Superior temporal gyrus (tissue), 1 donor: ENCODE measurements at regions not wholly inside any gene's neighbourhood (a gene's known extent, or its start where the extent isn't known, plus 50 kb on each side); places are given as distances from the start of the nearest gene placed in this dataset.
"Not testable (repeated sequence)": the region's sequence is repeated elsewhere in the genome, so short reads cannot be mapped to it uniquely, and the experiment has no call there.

Experiments used
- DNase-seq: peaks from one replicate; pipeline ENCODE4 v3.0.0-alpha.2; 2016; ENCODE audit errors: extremely low spot score

DNA sequence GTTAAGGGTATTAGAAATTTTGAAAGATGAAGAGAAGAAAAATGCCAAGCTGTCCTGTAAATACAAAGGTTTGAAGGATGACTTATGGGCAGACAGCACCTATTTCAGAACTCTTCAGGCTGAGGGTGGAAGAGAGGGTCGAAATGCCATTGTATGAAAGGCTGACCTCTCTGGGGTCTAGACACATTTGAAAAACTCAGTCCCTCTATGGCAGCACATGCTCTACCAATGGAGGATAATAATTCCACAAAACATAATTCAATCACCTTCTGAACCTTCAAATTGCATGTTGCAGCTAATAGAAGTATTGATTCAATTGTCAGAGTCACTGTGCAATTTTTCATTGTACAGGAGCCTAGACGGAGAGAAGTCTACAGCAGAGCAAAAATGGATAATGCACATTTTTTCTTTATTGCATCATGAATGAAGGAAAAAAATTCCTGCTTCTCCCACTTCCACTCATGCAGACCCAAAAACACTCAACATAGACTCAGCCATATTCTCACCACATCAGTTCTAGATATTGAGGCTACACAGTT, 569.1 kb downstream of the TBL1XR1 start:
- DNase-seq, result no peak

GRCh38 chr3:176623468-176624150, 573.7 kb downstream of the TBL1XR1 start:
- no peak for DNase-seq

GRCh38 chr3:176619833-176620232, 577.4 kb downstream of the TBL1XR1 start:
- DNase-seq, result no peak

GRCh38 chr3:176615826-176616225, 581.5 kb downstream of the TBL1XR1 start:
- DNase-seq, result no peak

GRCh38 chr3:176611703-176612102, 585.6 kb downstream of the TBL1XR1 start:
- DNase-seq, result no peak

- DNase-seq, result no peak
Measured at GRCh38 chr3:176609361-176609760, 587.9 kb downstream of the TBL1XR1 start.

GRCh38 chr3:176605553-176605952, 591.7 kb downstream of the TBL1XR1 start:
- not testable (repeated sequence) for DNase-seq

DNA sequence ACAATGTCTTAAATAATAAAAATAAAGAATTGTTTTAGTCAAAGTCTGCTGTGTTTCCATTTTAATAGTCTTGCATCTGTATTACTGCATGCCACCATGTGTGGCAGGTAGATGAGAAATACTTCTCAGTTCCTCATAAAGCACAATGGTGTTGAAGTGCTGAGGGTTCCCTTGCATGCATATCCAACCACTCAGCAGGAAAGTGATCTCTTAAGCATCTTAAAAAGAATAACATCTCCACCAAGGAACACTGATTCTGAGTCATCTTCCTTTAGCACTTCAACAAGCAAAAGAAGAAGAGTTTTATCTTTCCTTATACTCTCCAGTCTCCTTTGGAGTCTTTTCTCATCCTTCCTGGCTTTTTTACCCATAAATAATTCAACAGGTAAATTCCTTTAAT, 602.0 kb downstream of the TBL1XR1 start:
- no peak for DNase-seq

DNA sequence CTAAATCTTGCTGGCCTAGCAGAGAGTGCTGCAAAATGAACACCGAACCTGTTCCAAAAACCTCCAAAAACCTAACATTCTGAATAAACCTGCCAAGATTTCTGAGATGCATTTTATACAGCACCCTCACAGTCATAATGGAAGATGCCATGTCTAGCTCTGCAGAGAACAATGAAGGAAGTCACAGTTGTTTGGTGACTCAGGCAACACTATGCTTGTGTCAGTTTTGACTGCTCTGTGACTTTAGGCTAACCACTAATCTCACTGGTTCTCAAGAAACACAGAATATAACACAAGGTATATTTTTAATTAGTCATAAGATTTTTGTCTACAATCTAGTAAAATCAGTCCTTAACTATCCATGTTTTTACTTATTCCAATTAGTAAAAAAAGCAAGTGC, 606.6 kb downstream of the TBL1XR1 start:
- DNase-seq, result no peak

- no peak for DNase-seq
Measured at GRCh38 chr3:176587089-176587488, 610.2 kb downstream of the TBL1XR1 start.

DNA sequence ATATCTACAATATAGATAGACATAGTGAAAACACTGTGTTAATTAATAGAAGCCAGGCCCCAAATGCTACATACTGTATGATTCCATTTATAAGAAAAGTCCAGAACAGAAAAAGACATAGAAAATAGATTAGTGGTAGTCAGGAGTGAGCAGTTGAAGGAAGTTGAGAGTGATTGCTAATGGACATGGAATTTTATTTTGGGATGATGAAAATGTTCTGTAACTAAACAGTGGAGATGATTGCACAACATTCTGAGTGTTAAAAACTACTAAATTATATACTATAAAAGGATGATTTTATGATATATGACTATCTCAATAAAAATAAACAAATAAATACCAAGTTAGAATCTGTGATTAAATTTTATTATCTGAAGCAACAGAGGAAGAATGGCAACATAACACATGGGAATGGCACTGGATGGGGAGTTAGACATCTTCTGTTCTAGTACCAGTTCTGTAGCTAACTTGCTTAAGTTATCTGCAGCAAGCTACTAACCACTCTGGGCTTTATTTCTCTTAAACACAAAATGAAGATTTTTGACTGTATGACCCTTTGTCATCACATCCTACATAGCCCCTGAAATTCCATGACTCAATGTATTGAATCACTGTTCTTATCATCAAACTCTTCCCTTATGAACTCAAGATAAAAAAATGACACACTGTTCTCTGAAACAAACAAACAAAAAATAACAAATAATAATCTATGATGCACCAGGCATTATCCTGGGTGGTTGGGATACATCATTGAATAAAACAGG, 612.7 kb downstream of the TBL1XR1 start:
- DNase-seq, result no peak

DNA sequence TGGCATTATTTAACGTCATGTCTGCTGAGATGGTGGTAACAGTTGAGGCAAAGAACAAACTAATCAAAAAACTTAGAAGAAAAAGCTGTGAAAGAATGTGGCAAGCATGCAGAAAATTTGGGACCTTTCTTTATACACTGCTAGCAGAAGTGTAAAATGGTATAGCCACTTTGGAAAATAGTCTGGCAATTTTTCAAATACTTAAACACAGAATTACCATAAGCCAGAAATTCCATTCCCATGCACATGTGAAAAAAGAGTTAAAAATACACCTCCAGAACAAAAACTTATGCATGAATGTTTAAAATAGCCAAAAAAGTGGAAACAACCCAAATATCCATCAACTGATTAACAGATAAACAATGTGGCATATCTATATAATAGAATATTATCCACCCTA, 613.3 kb downstream of the TBL1XR1 start:
- DNase-seq, result no peak

DNA sequence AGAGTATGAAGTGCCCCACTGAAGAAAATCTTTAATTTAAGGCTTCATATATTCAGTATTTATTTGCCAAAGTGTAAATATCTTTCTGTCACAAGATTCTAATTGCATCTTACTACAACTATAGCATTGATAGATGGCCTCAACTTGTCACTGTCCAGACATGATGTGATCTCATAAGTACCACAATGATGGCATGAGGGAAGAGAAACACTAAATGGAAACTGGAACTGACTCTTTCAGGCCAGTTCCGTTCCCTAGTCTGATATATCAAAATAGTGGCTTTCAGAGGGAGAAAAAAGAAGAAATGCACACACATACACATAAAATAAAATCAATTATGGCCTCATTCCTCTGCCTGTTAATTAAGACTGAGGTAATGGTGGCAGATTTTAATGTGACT, 615.7 kb downstream of the TBL1XR1 start:
- DNase-seq, result no peak

DNA sequence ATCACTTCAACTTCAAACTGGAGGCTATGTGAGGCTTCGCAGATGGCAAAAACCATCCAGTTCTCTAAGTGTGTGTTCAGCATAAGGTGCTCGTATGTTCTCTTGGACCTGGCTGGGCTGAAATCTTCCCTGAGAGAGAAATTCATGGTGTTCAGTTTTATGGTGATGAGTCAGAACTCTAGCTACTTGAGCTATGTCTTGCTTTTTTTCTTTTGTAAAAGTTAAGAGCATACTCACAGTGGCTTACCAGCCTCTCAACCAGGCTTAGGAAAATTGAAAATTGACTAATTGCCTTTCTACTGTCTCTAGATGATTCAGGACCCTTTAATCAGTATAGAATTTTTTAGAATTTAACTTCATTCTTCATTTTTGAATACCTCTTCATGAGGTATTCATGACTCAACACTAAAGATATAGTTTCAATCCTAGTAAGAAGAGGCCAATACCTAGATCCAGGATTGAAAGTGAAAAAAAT, 617.5 kb downstream of the TBL1XR1 start:
- no peak for DNase-seq

DNA sequence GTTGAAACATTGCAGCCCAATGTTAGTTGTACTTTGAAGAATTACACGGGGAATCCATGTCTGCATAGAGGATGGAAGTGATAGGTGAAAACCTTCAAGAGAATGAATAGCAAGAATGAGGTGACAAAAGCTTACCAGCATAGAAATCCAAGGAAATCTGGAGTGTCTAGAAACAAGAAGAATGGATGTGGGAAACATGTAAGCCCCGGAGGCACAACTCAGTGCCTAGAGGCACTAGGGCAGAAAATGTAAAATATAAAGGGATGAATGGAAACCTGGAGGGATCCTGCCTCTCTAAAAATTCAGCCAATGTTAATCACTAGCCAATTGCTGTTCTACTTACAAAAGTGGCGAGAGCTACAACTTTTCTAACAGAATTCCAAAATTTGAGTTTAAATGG, 619.0 kb downstream of the TBL1XR1 start:
- no peak for DNase-seq

DNA sequence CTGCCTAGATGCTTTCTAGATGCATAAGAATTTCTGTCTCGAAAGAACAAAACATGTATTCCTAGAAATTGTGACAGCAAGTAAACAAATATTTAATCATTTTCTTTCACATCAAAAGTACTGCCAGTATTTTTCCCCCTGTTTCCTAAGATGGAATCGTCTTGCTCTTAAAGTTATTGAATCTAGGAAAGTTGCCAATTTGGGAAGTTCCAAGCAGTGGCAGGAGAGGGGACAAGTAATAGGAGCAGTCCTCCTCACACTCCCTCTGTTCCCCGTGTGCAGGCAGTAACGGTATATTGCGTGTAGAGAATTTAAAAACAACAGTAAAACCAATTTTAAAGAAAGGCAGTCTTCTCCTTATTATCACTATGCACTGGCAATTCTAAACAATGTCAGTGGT, 619.8 kb downstream of the TBL1XR1 start:
- DNase-seq, result no peak

DNA sequence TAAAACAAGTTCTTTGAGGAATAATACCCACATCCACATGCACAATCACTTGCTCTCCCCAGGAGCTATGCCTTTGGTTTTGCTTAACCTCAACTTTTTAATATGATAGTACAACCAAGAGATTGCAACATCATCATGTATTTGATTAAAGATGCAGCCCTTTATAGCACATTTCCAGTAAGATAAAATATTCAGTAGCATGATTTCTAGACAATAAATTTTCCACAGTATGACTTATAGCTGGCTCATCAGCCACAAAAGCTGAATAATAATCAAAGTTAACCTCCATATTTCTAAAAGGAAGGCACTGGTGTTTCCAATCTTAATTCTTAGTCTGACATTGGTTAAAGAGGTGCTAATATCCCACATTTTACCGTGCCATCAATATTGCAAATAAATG, 622.5 kb downstream of the TBL1XR1 start:
- DNase-seq, result no peak

GRCh38 chr3:176571926-176572325, 625.4 kb downstream of the TBL1XR1 start:
- no peak for DNase-seq

- DNase-seq, result no peak
Measured at GRCh38 chr3:176570992-176571391, 626.3 kb downstream of the TBL1XR1 start.

GRCh38 chr3:176568189-176568588, 629.1 kb downstream of the TBL1XR1 start:
- DNase-seq, result no peak

- DNase-seq, result no peak
Measured at GRCh38 chr3:176566757-176567156, 630.5 kb downstream of the TBL1XR1 start.

GRCh38 chr3:176562331-176562730, 635.0 kb downstream of the TBL1XR1 start:
- DNase-seq, result no peak

- no peak for DNase-seq
Measured at GRCh38 chr3:176561826-176562225, 635.5 kb downstream of the TBL1XR1 start.
